ENCODE measurements at regions not wholly inside any gene's neighbourhood (a gene's known extent, or its start where the extent isn't known, plus 50 kb on each side); places are given as distances from the start of the nearest gene placed in this dataset.

DNA sequence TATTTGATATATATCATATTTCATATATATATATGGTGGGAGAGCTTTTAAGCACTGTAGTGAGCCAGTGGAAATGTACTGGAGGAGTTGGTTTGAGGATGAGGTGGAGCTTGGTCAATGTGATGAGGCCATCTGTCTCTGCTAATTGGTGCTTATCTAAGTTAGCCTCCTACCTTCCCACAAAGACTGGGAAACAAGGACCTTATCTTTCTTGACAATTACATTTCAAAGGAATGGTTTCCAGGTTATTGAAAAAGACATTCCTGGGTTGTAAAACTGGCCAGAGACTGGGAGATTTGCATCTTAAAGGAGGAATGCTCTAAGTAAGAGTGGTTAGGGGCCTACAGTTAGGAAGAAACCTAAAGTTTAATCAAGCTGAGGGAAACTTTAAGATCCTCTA is 212.8 kb upstream of the SYT1 start:
- TF ChIP-seq POLR2A (IDR thresholded peaks at IDR 0.05), result no peak
- TF ChIP-seq CTCF (IDR thresholded peaks at IDR 0.05), result no peak
- TF ChIP-seq POLR2AphosphoS5 (IDR thresholded peaks at IDR 0.05), result no peak

All from transverse colon (tissue), 4 donors.